Transverse colon (tissue), 3 donors: ENCODE measurements at regions not wholly inside any gene's neighbourhood (a gene's known extent, or its start where the extent isn't known, plus 50 kb on each side); places are given as distances from the start of the nearest gene placed in this dataset.

Experiments used
- CTCF ChIP-seq, 5 experiments: fragments of 200-600 bp in 3 of 5; fragments of 450-650 bp in 2 of 5; sonication (generic) in 3 of 5; IDR thresholded peaks; 1 replicate in 2 of 5; 2 replicates in 3 of 5; pipeline ENCODE4 v1.5.1; 2016 to 2017; ENCODE audit warnings: antibody characterized with exemption in 5 of 5, inconsistent platforms in 3 of 5, mild to moderate bottlenecking in 2 of 5, moderate library complexity in 1 of 5
- EP300 ChIP-seq: sonication (generic); formaldehyde crosslinking; IDR thresholded peaks from one replicate; pipeline ENCODE4 v1.6.1; 2017; ENCODE audit warnings: antibody characterized with exemption, low read depth
- POLR2A ChIP-seq: fragments of 450-650 bp; IDR thresholded peaks from one replicate; pipeline ENCODE4 v1.6.1; 2016; ENCODE audit warnings: antibody characterized with exemption, mild to moderate bottlenecking, moderate library complexity

DNA sequence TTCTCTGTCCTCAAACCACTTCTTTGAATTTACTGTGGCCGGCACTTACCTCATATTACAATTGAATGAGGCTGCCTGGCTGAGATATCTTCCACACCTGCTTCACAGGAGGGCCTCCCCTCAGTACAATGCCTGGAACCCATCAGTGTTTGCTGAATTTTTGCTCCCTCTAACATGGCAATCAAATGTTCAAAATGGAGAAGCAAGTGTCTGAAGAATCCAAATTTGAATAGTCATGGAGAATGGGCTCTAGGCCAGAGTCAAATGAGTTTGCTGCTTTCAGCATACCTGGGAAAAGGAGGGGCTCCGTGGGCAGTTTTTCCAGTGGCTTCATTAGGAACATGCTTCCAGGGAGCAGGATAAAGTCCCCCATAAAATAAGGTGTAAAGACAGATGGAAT is 564.8 kb downstream of the UTRN start:
- TF ChIP-seq CTCF (IDR thresholded peaks at IDR 0.05) = no peak
- TF ChIP-seq POLR2A = no peak
- TF ChIP-seq EP300 = no peak
